DOHH2 (cell line): ENCODE measurements at regions not wholly inside any gene's neighbourhood (a gene's known extent, or its start where the extent isn't known, plus 50 kb on each side); places are given as distances from the start of the nearest gene placed in this dataset.

Experiments used
- CTCF ChIP-seq: fragments of 200-600 bp; sonication (generic); IDR thresholded peaks from one replicate; pipeline ENCODE4 v1.5.1; 2014; ENCODE audit warnings: antibody characterized with exemption, mild to moderate bottlenecking, low read depth, low read length; ENCODE audit not compliant: poor library complexity, severe bottlenecking
- EZH2phosphoT487 ChIP-seq: fragments of 200-600 bp; sonication (generic); IDR thresholded peaks from 2 replicates; pipeline ENCODE4 v1.6.1; 2017; ENCODE audit warnings: borderline replicate concordance, mild to moderate bottlenecking, antibody characterized with exemption, low read length, moderate library complexity, mixed read lengths

- TF ChIP-seq CTCF, result no peak
- no peak for TF ChIP-seq EZH2phosphoT487
Observed at GRCh38 chr22:27557286-27558008, 244.1 kb downstream of the MN1 start.
